ENCODE measurements at regions not wholly inside any gene's neighbourhood (a gene's known extent, or its start where the extent isn't known, plus 50 kb on each side); places are given as distances from the start of the nearest gene placed in this dataset.
"Not testable (repeated sequence)": the region's sequence is repeated elsewhere in the genome, so short reads cannot be mapped to it uniquely, and the experiment has no call there.

DNA sequence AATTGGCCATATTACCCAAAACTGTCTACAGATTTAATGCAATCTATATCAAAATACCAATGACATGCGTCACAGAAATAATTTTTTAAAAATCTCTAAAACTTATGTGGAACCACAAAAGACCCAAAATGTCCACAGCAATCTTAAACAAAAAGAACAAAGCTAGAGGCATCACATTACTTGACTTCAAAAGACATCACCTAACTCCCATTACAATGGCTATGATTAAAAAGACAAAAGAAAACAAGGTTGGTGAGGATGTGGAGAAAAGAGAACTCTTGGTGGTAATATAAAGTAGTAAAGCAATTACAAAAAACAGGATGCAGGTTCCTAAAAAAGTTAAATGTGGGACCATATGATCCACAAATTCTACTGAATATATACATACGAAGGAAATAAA is 187.6 kb upstream of the CNTN6 start:
- DNase-seq, result no peak
- Histone ChIP-seq H3K36me3 (no peaks in the 10 kb centered on the region), H3K4me3 (no peak overlapping the region), H3K27ac (no peak overlapping the region), H3K4me1 (no peaks in the 10 kb centered on the region), H3K27me3 (no peaks in the 10 kb centered on the region), H3K9me3 (no peaks in the 10 kb centered on the region)
- TF ChIP-seq, protein P1, sequence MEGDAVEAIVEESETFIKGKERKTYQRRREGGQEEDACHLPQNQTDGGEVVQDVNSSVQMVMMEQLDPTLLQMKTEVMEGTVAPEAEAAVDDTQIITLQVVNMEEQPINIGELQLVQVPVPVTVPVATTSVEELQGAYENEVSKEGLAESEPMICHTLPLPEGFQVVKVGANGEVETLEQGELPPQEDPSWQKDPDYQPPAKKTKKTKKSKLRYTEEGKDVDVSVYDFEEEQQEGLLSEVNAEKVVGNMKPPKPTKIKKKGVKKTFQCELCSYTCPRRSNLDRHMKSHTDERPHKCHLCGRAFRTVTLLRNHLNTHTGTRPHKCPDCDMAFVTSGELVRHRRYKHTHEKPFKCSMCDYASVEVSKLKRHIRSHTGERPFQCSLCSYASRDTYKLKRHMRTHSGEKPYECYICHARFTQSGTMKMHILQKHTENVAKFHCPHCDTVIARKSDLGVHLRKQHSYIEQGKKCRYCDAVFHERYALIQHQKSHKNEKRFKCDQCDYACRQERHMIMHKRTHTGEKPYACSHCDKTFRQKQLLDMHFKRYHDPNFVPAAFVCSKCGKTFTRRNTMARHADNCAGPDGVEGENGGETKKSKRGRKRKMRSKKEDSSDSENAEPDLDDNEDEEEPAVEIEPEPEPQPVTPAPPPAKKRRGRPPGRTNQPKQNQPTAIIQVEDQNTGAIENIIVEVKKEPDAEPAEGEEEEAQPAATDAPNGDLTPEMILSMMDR (IDR thresholded peaks at IDR 0.05), result no peak
- no peak for TF ChIP-seq POLR2A (IDR thresholded peaks at IDR 0.05)

DNA sequence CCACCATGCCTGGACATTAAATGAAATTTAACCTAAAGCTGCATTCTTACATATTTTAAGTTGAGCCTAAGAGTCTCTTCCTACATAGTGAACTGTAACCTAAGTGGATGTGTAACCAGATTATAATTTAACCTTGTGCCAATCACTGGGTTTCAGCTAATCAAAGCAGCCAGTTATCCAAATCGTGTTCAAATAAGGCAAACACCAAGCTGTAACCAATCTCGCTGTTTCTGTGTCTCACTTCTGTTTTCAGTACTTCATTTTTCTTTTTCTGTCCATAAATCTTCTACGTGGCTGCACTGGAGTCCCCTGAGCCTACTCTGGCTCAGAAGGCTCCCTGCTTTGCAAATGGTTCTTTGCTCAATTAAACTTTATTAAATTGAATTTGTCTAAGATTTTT is 186.1 kb upstream of the CNTN6 start:
- Histone ChIP-seq H3K27ac (no peak overlapping the region), H3K9me3 (no peaks in the 10 kb centered on the region), H3K36me3 (no peaks in the 10 kb centered on the region), H3K4me3 (no peak overlapping the region), H3K27me3 (no peaks in the 10 kb centered on the region), H3K4me1 (no peaks in the 10 kb centered on the region)
- TF ChIP-seq, protein P1 (IDR thresholded peaks at IDR 0.05), result no peak
- no peak for TF ChIP-seq POLR2A (IDR thresholded peaks at IDR 0.05)
- no peak for DNase-seq

DNA sequence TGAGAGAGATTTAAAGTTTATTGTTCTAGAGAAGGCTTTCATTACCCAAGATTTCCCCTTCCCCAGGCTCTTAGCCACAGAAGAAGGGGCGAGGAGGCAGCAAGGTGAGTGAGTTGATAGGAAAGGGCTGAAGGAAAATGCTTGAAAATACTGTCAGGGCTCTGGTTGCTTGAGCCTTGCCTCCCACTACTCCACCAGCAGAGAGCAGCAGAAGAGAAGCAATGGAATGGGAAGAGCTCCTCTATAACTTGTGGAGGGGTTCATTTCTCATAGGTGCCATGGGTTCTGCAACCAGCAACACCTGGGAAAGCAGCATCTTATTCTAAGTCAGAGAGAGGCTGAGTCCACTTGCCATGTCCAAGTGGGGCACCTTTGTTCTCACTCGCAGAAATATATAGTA is 184.0 kb upstream of the CNTN6 start:
- H3K27ac ChIP-seq, result no peak overlapping the region
- H3K27me3 ChIP-seq, result no peaks in the 10 kb centered on the region
- no peak for TF ChIP-seq POLR2A (IDR thresholded peaks at IDR 0.05)
- TF ChIP-seq, protein P1 (IDR thresholded peaks at IDR 0.05), result peak in 2 of 6 experiments; percentile 27 to 28
- H3K4me1 ChIP-seq, result no peaks in the 10 kb centered on the region
- no peak for DNase-seq
- H3K36me3 ChIP-seq, result no peaks in the 10 kb centered on the region
- no peak overlapping the region for H3K4me3 ChIP-seq
- H3K9me3 ChIP-seq, result no peaks in the 10 kb centered on the region

DNA sequence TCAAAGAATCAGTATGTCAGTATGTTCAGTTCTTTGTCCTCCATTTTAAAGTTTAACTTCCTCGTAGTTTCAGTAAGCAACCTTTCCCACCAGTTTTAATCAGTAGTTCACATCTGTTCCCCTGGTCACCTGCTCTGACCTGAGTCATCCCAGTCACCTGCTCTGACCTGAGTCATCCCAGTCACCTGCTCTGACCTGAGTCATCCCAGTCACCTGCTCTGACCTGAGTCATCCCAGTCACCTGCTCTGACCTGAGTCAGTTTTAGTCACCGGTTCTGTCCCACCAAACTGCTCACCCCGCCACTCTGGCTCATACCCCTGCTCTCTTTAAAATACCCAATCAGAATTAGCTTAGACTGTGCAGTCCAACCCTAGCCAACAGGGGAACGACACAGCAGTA is 180.1 kb upstream of the CNTN6 start:
- H3K27ac ChIP-seq, H3K36me3 ChIP-seq, H3K9me3 ChIP-seq, H3K27me3 ChIP-seq, H3K4me1 ChIP-seq, DNase-seq, H3K4me3 ChIP-seq: not testable (repeated sequence)

DNA sequence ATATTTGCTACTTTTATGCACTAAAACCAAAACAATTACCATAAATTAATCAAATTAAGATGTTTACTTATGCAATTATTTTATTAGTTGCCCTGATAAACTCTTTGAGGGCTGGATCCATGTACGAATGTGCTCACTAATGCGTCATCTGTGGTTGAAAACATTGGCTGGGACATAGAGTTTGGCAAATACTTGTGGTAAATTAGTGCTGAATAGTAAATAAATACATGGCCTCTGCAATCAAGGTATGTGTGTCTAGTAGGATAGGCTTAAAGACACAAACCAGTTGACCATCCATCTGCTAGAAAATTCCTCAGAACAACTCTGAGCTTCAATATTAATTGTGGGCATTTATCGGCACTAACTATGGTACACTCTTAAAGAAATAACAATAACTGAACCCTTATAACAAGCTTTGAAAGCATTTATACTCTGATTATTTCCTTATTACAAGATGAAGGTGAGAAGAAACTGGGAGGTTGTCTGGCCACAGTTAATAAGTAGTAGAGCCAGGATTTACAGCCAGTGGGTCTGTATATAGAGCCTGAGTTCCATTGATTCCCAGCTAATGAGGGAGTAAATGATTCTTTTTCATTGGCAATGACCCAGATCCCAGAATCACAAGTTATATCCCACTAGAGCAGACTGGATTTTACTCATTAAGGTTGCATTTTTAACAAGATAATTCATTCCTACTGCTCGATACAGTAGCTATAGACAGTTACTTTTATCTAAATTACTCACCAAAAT is 169.5 kb upstream of the CNTN6 start:
- Histone ChIP-seq H3K4me1 (no peaks in the 10 kb centered on the region), H3K36me3 (no peaks in the 10 kb centered on the region), H3K27ac (no peak overlapping the region), H3K4me3 (no peak overlapping the region), H3K9me3 (no peaks in the 10 kb centered on the region), H3K27me3 (no peaks in the 10 kb centered on the region)
- TF ChIP-seq, protein P1 (IDR thresholded peaks at IDR 0.05), result no peak
- no peak for DNase-seq

DNA sequence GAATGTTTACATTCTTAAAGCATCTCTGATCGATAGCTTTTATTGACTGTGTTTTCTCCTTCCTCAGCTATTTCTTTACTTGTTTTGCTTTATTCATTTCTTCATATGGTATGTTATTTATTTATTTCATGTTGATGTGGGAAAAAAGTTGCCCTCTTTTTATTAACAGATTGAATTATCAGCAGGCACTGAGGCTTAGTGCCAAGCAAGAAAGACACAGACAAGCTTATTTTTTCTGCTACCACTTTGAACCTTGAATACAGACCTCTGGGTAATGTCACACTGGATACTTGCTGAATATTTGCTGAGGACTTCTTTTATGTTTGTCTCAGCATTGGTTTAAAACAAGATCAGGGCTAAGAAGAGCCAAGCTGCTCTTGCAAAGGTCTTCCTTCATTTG is 162.0 kb upstream of the CNTN6 start:
- no peaks in the 10 kb centered on the region for H3K9me3 ChIP-seq
- DNase-seq, result no peak
- no peak overlapping the region for H3K27ac ChIP-seq
- H3K4me1 ChIP-seq, result no peaks in the 10 kb centered on the region
- H3K36me3 ChIP-seq, result no peaks in the 10 kb centered on the region
- TF ChIP-seq POLR2A (IDR thresholded peaks at IDR 0.05), result no peak
- TF ChIP-seq, protein P1 (IDR thresholded peaks at IDR 0.05), result no peak
- H3K27me3 ChIP-seq, result no peaks in the 10 kb centered on the region
- no peak overlapping the region for H3K4me3 ChIP-seq
